ENCODE measurements at regions not wholly inside any gene's neighbourhood (a gene's known extent, or its start where the extent isn't known, plus 50 kb on each side); places are given as distances from the start of the nearest gene placed in this dataset.

DNA sequence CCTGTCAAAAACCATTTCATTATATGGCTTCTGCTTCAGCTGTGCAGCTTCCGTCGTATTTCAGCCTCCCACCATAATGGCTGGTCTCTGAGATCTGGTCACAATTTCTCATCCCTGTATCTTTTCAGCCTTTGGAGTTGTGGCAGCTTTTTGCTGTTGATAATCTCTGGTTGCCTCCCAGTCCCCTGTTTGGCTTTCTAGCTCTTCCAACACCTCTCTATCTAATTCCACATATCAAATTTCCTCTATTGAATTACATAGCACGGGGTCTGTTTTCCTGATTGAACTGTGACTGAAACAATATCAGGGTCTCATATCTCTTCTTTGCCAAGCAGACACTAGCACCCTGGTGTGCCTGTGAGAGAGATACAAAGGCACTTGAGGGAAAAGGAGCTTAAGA, 222.1 kb upstream of the OBI1 start:
- TF ChIP-seq, protein P1, sequence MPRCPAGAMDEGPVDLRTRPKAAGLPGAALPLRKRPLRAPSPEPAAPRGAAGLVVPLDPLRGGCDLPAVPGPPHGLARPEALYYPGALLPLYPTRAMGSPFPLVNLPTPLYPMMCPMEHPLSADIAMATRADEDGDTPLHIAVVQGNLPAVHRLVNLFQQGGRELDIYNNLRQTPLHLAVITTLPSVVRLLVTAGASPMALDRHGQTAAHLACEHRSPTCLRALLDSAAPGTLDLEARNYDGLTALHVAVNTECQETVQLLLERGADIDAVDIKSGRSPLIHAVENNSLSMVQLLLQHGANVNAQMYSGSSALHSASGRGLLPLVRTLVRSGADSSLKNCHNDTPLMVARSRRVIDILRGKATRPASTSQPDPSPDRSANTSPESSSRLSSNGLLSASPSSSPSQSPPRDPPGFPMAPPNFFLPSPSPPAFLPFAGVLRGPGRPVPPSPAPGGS (IDR thresholded peaks at IDR 0.05): no peak
- TF ChIP-seq, protein P2, sequence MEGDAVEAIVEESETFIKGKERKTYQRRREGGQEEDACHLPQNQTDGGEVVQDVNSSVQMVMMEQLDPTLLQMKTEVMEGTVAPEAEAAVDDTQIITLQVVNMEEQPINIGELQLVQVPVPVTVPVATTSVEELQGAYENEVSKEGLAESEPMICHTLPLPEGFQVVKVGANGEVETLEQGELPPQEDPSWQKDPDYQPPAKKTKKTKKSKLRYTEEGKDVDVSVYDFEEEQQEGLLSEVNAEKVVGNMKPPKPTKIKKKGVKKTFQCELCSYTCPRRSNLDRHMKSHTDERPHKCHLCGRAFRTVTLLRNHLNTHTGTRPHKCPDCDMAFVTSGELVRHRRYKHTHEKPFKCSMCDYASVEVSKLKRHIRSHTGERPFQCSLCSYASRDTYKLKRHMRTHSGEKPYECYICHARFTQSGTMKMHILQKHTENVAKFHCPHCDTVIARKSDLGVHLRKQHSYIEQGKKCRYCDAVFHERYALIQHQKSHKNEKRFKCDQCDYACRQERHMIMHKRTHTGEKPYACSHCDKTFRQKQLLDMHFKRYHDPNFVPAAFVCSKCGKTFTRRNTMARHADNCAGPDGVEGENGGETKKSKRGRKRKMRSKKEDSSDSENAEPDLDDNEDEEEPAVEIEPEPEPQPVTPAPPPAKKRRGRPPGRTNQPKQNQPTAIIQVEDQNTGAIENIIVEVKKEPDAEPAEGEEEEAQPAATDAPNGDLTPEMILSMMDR (IDR thresholded peaks at IDR 0.05): no peak
- TF ChIP-seq RAD21 (conservative IDR thresholded peaks at IDR 0.05 in 1 of 2, IDR thresholded peaks at IDR 0.05 in 1 of 2): no peak
- no peak for TF ChIP-seq RFX5 (IDR thresholded peaks at IDR 0.05)
- TF ChIP-seq, protein P3, sequence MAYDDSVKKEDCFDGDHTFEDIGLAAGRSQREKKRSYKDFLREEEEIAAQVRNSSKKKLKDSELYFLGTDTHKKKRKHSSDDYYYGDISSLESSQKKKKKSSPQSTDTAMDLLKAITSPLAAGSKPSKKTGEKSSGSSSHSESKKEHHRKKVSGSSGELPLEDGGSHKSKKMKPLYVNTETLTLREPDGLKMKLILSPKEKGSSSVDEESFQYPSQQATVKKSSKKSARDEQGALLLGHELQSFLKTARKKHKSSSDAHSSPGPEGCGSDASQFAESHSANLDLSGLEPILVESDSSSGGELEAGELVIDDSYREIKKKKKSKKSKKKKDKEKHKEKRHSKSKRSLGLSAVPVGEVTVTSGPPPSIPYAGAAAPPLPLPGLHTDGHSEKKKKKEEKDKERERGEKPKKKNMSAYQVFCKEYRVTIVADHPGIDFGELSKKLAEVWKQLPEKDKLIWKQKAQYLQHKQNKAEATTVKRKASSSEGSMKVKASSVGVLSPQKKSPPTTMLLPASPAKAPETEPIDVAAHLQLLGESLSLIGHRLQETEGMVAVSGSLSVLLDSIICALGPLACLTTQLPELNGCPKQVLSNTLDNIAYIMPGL (CRISPR knock-in tag; IDR thresholded peaks at IDR 0.05; ENCODE audit: borderline replicate concordance): no peak
- no peak for TF ChIP-seq EHMT2 (IDR thresholded peaks at IDR 0.05; ENCODE audit: low read depth)
- no peak for TF ChIP-seq BHLHE40 (IDR thresholded peaks at IDR 0.05; ENCODE audit: low read depth, low read length)
- TF ChIP-seq POLR2A (IDR thresholded peaks at IDR 0.05; ENCODE audit: low read length): no peak
- TF ChIP-seq, protein P4, sequence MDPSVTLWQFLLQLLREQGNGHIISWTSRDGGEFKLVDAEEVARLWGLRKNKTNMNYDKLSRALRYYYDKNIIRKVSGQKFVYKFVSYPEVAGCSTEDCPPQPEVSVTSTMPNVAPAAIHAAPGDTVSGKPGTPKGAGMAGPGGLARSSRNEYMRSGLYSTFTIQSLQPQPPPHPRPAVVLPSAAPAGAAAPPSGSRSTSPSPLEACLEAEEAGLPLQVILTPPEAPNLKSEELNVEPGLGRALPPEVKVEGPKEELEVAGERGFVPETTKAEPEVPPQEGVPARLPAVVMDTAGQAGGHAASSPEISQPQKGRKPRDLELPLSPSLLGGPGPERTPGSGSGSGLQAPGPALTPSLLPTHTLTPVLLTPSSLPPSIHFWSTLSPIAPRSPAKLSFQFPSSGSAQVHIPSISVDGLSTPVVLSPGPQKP (IDR thresholded peaks at IDR 0.05; ENCODE audit: low read depth, low read length): no peak
- no peak for TF ChIP-seq CHD2 (IDR thresholded peaks at IDR 0.05; ENCODE audit: low read length, partially characterized antibody)

All from A549 (cell line).